ENCODE measurements at regions not wholly inside any gene's neighbourhood (a gene's known extent, or its start where the extent isn't known, plus 50 kb on each side); places are given as distances from the start of the nearest gene placed in this dataset.

DNA sequence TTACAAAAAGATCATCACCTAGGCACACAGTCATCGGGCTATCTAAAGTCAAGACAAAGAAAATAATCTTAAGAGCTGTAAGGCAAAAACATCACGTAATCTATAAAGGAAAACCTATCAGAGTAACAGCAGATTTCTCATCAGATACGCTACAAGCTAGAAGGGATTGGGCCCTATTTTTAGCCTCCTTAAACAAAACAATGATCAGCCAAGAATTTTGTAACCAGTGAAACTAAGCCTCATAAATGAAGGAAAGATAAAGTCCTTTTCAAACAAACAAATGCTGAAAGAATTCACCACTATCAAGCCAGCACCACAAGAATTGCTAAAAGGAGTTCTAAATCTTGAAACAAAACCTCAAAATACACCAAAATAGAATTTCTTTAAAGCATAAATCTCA is 191.6 kb upstream of the BMP4 start:
- TF ChIP-seq GATA2 (CRISPR knock-in tag; IDR thresholded peaks at IDR 0.05) (no peak), TCF12 (IDR thresholded peaks at IDR 0.05) (no peak), RAD21 (IDR thresholded peaks at IDR 0.05; ENCODE audit: low read length) (no peak), TEAD4 (IDR thresholded peaks at IDR 0.05; ENCODE audit: borderline replicate concordance, insufficient read depth) (no peak), JUND (IDR thresholded peaks at IDR 0.05) (no peak), RFX5 (IDR thresholded peaks at IDR 0.05; ENCODE audit: low read length) (no peak), EP300 (IDR thresholded peaks at IDR 0.05; ENCODE audit: borderline replicate concordance in 1 of 2, low read depth in 1 of 2, low read length in 1 of 2) (no peak), POLR2AphosphoS5 (IDR thresholded peaks at IDR 0.05; ENCODE audit: low read depth, low read length) (no peak)
- TF ChIP-seq, protein P1, sequence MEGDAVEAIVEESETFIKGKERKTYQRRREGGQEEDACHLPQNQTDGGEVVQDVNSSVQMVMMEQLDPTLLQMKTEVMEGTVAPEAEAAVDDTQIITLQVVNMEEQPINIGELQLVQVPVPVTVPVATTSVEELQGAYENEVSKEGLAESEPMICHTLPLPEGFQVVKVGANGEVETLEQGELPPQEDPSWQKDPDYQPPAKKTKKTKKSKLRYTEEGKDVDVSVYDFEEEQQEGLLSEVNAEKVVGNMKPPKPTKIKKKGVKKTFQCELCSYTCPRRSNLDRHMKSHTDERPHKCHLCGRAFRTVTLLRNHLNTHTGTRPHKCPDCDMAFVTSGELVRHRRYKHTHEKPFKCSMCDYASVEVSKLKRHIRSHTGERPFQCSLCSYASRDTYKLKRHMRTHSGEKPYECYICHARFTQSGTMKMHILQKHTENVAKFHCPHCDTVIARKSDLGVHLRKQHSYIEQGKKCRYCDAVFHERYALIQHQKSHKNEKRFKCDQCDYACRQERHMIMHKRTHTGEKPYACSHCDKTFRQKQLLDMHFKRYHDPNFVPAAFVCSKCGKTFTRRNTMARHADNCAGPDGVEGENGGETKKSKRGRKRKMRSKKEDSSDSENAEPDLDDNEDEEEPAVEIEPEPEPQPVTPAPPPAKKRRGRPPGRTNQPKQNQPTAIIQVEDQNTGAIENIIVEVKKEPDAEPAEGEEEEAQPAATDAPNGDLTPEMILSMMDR (IDR thresholded peaks at IDR 0.05), result no peak
- TF ChIP-seq, protein P2, sequence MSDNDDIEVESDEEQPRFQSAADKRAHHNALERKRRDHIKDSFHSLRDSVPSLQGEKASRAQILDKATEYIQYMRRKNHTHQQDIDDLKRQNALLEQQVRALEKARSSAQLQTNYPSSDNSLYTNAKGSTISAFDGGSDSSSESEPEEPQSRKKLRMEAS (IDR thresholded peaks at IDR 0.05; ENCODE audit: low read depth), result no peak

All from SK-N-SH (cell line).